Hepatocyte (in vitro differentiated cells): ENCODE measurements at regions not wholly inside any gene's neighbourhood (a gene's known extent, or its start where the extent isn't known, plus 50 kb on each side); places are given as distances from the start of the nearest gene placed in this dataset.
"Not testable (repeated sequence)": the region's sequence is repeated elsewhere in the genome, so short reads cannot be mapped to it uniquely, and the experiment has no call there.

Experiments
- DNase-seq: peaks from one replicate; pipeline ENCODE4 v3.0.0-alpha.2; 2016; ENCODE audit warnings: low spot score
- H2AFZ ChIP-seq: fragments of 200-600 bp; sonication (generic); 2 replicates; pipeline ENCODE4 v1.6.0; 2016; ENCODE audit warnings: antibody characterized with exemption, mild to moderate bottlenecking
- H3K27ac ChIP-seq: fragments of 200-600 bp; sonication (generic); 2 replicates; pipeline ENCODE4 v1.5.1; 2016; ENCODE audit warnings: mild to moderate bottlenecking
- H3K27me3 ChIP-seq: fragments of 200-600 bp; sonication (generic); 2 replicates; pipeline ENCODE4 v1.6.1; 2016
- H3K36me3 ChIP-seq: fragments of 200-600 bp; sonication (generic); replicated peaks from 2 replicates; pipeline ENCODE4 v1.5.1; 2016; ENCODE audit warnings: low read depth; ENCODE audit not compliant: insufficient read depth
- H3K4me1 ChIP-seq: fragments of 200-600 bp; sonication (generic); 2 replicates; pipeline ENCODE4 v1.5.1; 2016; ENCODE audit warnings: mild to moderate bottlenecking, moderate library complexity; ENCODE audit not compliant: insufficient read depth
- H3K4me2 ChIP-seq: fragments of 200-600 bp; sonication (generic); 2 replicates; pipeline ENCODE4 v1.6.0; 2016
- H3K4me3 ChIP-seq: fragments of 200-600 bp; sonication (generic); 2 replicates; pipeline ENCODE4 v1.5.1; 2016; ENCODE audit warnings: mild to moderate bottlenecking
- H3K79me2 ChIP-seq: fragments of 200-600 bp; sonication (generic); 2 replicates; pipeline ENCODE4 v1.6.0; 2017; ENCODE audit warnings: mild to moderate bottlenecking
- H3K9me2 ChIP-seq: fragments of 200-600 bp; sonication (generic); replicated peaks from 2 replicates; pipeline ENCODE4 v1.6.0; 2017; ENCODE audit warnings: mild to moderate bottlenecking; ENCODE audit not compliant: insufficient read depth
- H3K9me3 ChIP-seq: fragments of 200-600 bp; sonication (generic); 2 replicates; pipeline ENCODE4 v1.5.1; 2016; ENCODE audit warnings: low read depth, mild to moderate bottlenecking
- H4K20me1 ChIP-seq: fragments of 200-600 bp; sonication (generic); 2 replicates; pipeline ENCODE4 v1.6.0; 2016; ENCODE audit warnings: mild to moderate bottlenecking; ENCODE audit not compliant: insufficient read depth, poor library complexity, severe bottlenecking
- CTCF ChIP-seq: fragments of 200-600 bp; sonication (generic); IDR thresholded peaks from 2 replicates; pipeline ENCODE4 v1.5.1; 2016; ENCODE audit warnings: antibody characterized with exemption, mild to moderate bottlenecking; ENCODE audit not compliant: poor library complexity
- EZH2 ChIP-seq: fragments of 200-600 bp; sonication (generic); IDR thresholded peaks from 2 replicates; pipeline ENCODE4 v1.6.1; 2016; ENCODE audit warnings: antibody characterized with exemption, mild to moderate bottlenecking, borderline replicate concordance
- EZH2phosphoT487 ChIP-seq: fragments of 200-600 bp; sonication (generic); IDR thresholded peaks from one replicate; pipeline ENCODE4 v1.6.1; 2018; ENCODE audit warnings: antibody characterized with exemption, mild to moderate bottlenecking, low read depth, moderate library complexity; ENCODE audit not compliant: unreplicated experiment, severe bottlenecking
- WGBS: methylation state at CpG from one replicate; pipeline ENCODE4 v1.1.6; 2016; ENCODE audit warnings: low lambda C conversion rate; ENCODE audit errors: missing lambda C conversion rate; 5-methylcytosine and 5-hydroxymethylcytosine counted together

- Histone ChIP-seq H3K36me3 (no peaks in the 10 kb centered on the region), H3K9me3 (peaks cover 3% of the 10 kb centered on the region), H3K79me2 (no peaks in the 10 kb centered on the region), H3K4me2 (no peak overlapping the region), H3K4me1 (no peaks in the 10 kb centered on the region), H3K9me2 (no peaks in the 10 kb centered on the region), H3K27me3 (no peaks in the 10 kb centered on the region), H3K4me3 (no peak overlapping the region), H2AFZ (no peak overlapping the region), H3K27ac (no peak overlapping the region), H4K20me1 (no peaks in the 10 kb centered on the region)
- no peak for DNase-seq
- TF ChIP-seq EZH2phosphoT487 = no peak
- no peak for TF ChIP-seq EZH2
- TF ChIP-seq CTCF = no peak
These were observed 154.0 kb upstream of the LMNTD1 start for GRCh38 chr12:25707056-25707455.

- Histone ChIP-seq H3K9me3 (no peaks in the 10 kb centered on the region), H4K20me1 (no peaks in the 10 kb centered on the region), H3K4me2 (no peak overlapping the region), H3K27ac (no peak overlapping the region), H3K4me3 (no peak overlapping the region), H3K27me3 (no peaks in the 10 kb centered on the region), H3K36me3 (no peaks in the 10 kb centered on the region), H3K9me2 (no peaks in the 10 kb centered on the region), H3K4me1 (no peaks in the 10 kb centered on the region), H3K79me2 (no peaks in the 10 kb centered on the region), H2AFZ (no peak overlapping the region)
- DNase-seq = no peak
- TF ChIP-seq EZH2 (no peak), EZH2phosphoT487 (no peak), CTCF (no peak)
- 90% methylated on average over 2 of the region's 2 CpGs for WGBS
These were observed 155.6 kb upstream of the LMNTD1 start for GRCh38 chr12:25708661-25709060.

- H3K27ac ChIP-seq = no peak overlapping the region
- no peak overlapping the region for H3K4me3 ChIP-seq
- no peaks in the 10 kb centered on the region for H3K9me3 ChIP-seq
- WGBS = 75% methylated on average over 2 of the region's 2 CpGs
- H3K4me2 ChIP-seq = no peak overlapping the region
- TF ChIP-seq CTCF = no peak
- no peak for TF ChIP-seq EZH2
- TF ChIP-seq EZH2phosphoT487 = no peak
- no peaks in the 10 kb centered on the region for H3K36me3 ChIP-seq
- H3K27me3 ChIP-seq = no peaks in the 10 kb centered on the region
- H3K9me2 ChIP-seq = no peaks in the 10 kb centered on the region
- no peak overlapping the region for H2AFZ ChIP-seq
- H3K4me1 ChIP-seq = no peaks in the 10 kb centered on the region
- no peaks in the 10 kb centered on the region for H4K20me1 ChIP-seq
- no peaks in the 10 kb centered on the region for H3K79me2 ChIP-seq
- no peak for DNase-seq
These were observed 157.0 kb upstream of the LMNTD1 start for GRCh38 chr12:25710128-25710527.

GRCh38 chr12:25710938-25711605 lies 158.0 kb upstream of the LMNTD1 start:
- not testable (repeated sequence) for H3K4me1 ChIP-seq, H3K36me3 ChIP-seq, H3K9me3 ChIP-seq, H3K9me2 ChIP-seq, H3K4me3 ChIP-seq, H3K27me3 ChIP-seq, DNase-seq, H3K79me2 ChIP-seq, H3K4me2 ChIP-seq, H4K20me1 ChIP-seq
- Histone ChIP-seq H2AFZ (peak overlapping the region; percentile 32), H3K27ac (peak overlapping the region; percentile 42)
- 88% methylated on average over 3 of the region's 3 CpGs for WGBS
